Right kidney (tissue), 1 donor: ENCODE measurements at regions not wholly inside any gene's neighbourhood (a gene's known extent, or its start where the extent isn't known, plus 50 kb on each side); places are given as distances from the start of the nearest gene placed in this dataset.
"Not testable (repeated sequence)": the region's sequence is repeated elsewhere in the genome, so short reads cannot be mapped to it uniquely, and the experiment has no call there.

ENCODE experiments used
- DNase-seq: peaks from one replicate; pipeline ENCODE4 v3.0.0-alpha.2; 2016

- not testable (repeated sequence) for DNase-seq
Observed at GRCh38 chr7:55702831-55703230, 130.5 kb upstream of the VOPP1 start.

- not testable (repeated sequence) for DNase-seq
Observed at GRCh38 chr7:55699450-55699842, 127.1 kb upstream of the VOPP1 start.

GRCh38 chr7:55698607-55699449, 126.5 kb upstream of the VOPP1 start:
- DNase-seq: not testable (repeated sequence)

GRCh38 chr7:55695893-55696701, 123.8 kb upstream of the VOPP1 start:
- peak; percentile 39 for DNase-seq

- not testable (repeated sequence) for DNase-seq
Observed at GRCh38 chr7:55694484-55694883, 122.2 kb upstream of the VOPP1 start.

GRCh38 chr7:55688684-55689681, 116.7 kb upstream of the VOPP1 start:
- peak; percentile 61 for DNase-seq

- DNase-seq: not testable (repeated sequence)
Observed at GRCh38 chr7:55688261-55688660, 116.0 kb upstream of the VOPP1 start.

GRCh38 chr7:55687252-55687651, 115.0 kb upstream of the VOPP1 start:
- not testable (repeated sequence) for DNase-seq

GRCh38 chr7:55686771-55687170, 114.5 kb upstream of the VOPP1 start:
- DNase-seq: not testable (repeated sequence)

GRCh38 chr7:55683501-55683900, 111.2 kb upstream of the VOPP1 start:
- DNase-seq: not testable (repeated sequence)

- DNase-seq: not testable (repeated sequence)
Observed at GRCh38 chr7:55675589-55675988, 103.3 kb upstream of the VOPP1 start.

- not testable (repeated sequence) for DNase-seq
Observed at GRCh38 chr7:55673525-55673924, 101.2 kb upstream of the VOPP1 start.

- not testable (repeated sequence) for DNase-seq
Observed at GRCh38 chr7:55672084-55672483, 99.8 kb upstream of the VOPP1 start.

- DNase-seq: no peak
Observed at GRCh38 chr7:55657654-55658053, 85.4 kb upstream of the VOPP1 start.

- no peak for DNase-seq
Observed at GRCh38 chr7:55651057-55651456, 78.8 kb upstream of the VOPP1 start.

GRCh38 chr7:55649238-55649637, 76.9 kb upstream of the VOPP1 start:
- no peak for DNase-seq

GRCh38 chr7:55644567-55644966, 72.3 kb upstream of the VOPP1 start:
- DNase-seq: no peak

GRCh38 chr7:55642266-55642665, 70.0 kb upstream of the VOPP1 start:
- DNase-seq: no peak

GRCh38 chr7:55641811-55642210, 69.5 kb upstream of the VOPP1 start:
- no peak for DNase-seq

GRCh38 chr7:55641273-55641691, 69.0 kb upstream of the VOPP1 start:
- DNase-seq: peak; percentile 33

GRCh38 chr7:55639640-55640039, 67.3 kb upstream of the VOPP1 start:
- no peak for DNase-seq
